ENCODE measurements at regions not wholly inside any gene's neighbourhood (a gene's known extent, or its start where the extent isn't known, plus 50 kb on each side); places are given as distances from the start of the nearest gene placed in this dataset.

GRCh38 chr13:67642657-67643056 is 412.5 kb upstream of the PCDH9 start:
- in situ Hi-C loops (cut with MboI; ENCODE audit: low sequenced_read_pairs) = no loop called here
- Histone ChIP-seq H3K4me3 (no peak overlapping the region), H3K4me1 (no peaks in the 10 kb centered on the region; the same call in 1 of the 2 replicates), H3K9me3 (no peaks in the 10 kb centered on the region), H3K36me3 (replicated peaks) (no peaks in the 10 kb centered on the region), H3K27me3 (ENCODE audit: low read depth) (no peaks in the 10 kb centered on the region)
- DNase-seq (ENCODE audit: low spot score in 2 of 2) = no peak

- H3K36me3 ChIP-seq (replicated peaks) = no peaks in the 10 kb centered on the region
- H3K4me3 ChIP-seq = no peak overlapping the region
- H3K4me1 ChIP-seq = no peaks in the 10 kb centered on the region
- no peak for DNase-seq (ENCODE audit: low spot score in 2 of 2)
- no peaks in the 10 kb centered on the region for H3K27me3 ChIP-seq (ENCODE audit: low read depth)
- H3K9me3 ChIP-seq = no peaks in the 10 kb centered on the region
- in situ Hi-C loops (cut with MboI; ENCODE audit: low sequenced_read_pairs) = no loop called here
These were observed 405.6 kb upstream of the PCDH9 start for GRCh38 chr13:67635754-67636153.

- Histone ChIP-seq H3K9me3 (no peaks in the 10 kb centered on the region), H3K4me1 (no peaks in the 10 kb centered on the region), H3K27me3 (ENCODE audit: low read depth) (no peaks in the 10 kb centered on the region), H3K36me3 (replicated peaks) (no peaks in the 10 kb centered on the region), H3K4me3 (no peak overlapping the region)
- no peak for DNase-seq (ENCODE audit: low spot score in 2 of 2)
- in situ Hi-C loops (cut with MboI; ENCODE audit: low sequenced_read_pairs) = no loop called here
These were observed 402.5 kb upstream of the PCDH9 start for GRCh38 chr13:67632590-67632989.

GRCh38 chr13:67630640-67631039 is 400.5 kb upstream of the PCDH9 start:
- Histone ChIP-seq H3K27me3 (ENCODE audit: low read depth) (no peaks in the 10 kb centered on the region), H3K4me3 (no peak overlapping the region), H3K4me1 (no peaks in the 10 kb centered on the region), H3K36me3 (replicated peaks) (no peaks in the 10 kb centered on the region), H3K9me3 (no peaks in the 10 kb centered on the region)
- in situ Hi-C loops (cut with MboI; ENCODE audit: low sequenced_read_pairs) = no loop called here
- no peak for DNase-seq (ENCODE audit: low spot score in 2 of 2)

- no peak overlapping the region for H3K4me3 ChIP-seq
- no peaks in the 10 kb centered on the region for H3K4me1 ChIP-seq
- DNase-seq (ENCODE audit: low spot score in 2 of 2) = no peak
- in situ Hi-C loops (cut with MboI; ENCODE audit: low sequenced_read_pairs) = no loop called here
- no peaks in the 10 kb centered on the region for H3K27me3 ChIP-seq (ENCODE audit: low read depth)
- H3K36me3 ChIP-seq (replicated peaks) = no peaks in the 10 kb centered on the region
- no peaks in the 10 kb centered on the region for H3K9me3 ChIP-seq
These were observed 393.5 kb upstream of the PCDH9 start for GRCh38 chr13:67623630-67624029.

GRCh38 chr13:67620665-67621064 is 390.5 kb upstream of the PCDH9 start:
- in situ Hi-C loops (cut with MboI; ENCODE audit: low sequenced_read_pairs) = no loop called here
- DNase-seq (ENCODE audit: low spot score in 2 of 2) = no peak
- no peaks in the 10 kb centered on the region for H3K36me3 ChIP-seq (replicated peaks)
- H3K4me3 ChIP-seq = no peak overlapping the region
- no peaks in the 10 kb centered on the region for H3K9me3 ChIP-seq
- H3K27me3 ChIP-seq (ENCODE audit: low read depth) = no peaks in the 10 kb centered on the region
- H3K4me1 ChIP-seq = no peaks in the 10 kb centered on the region

GRCh38 chr13:67619995-67620380 is 389.9 kb upstream of the PCDH9 start:
- H3K27me3 ChIP-seq (ENCODE audit: low read depth) = no peaks in the 10 kb centered on the region
- no peaks in the 10 kb centered on the region for H3K4me1 ChIP-seq
- no peak for DNase-seq (ENCODE audit: low spot score in 2 of 2)
- H3K36me3 ChIP-seq (replicated peaks) = no peaks in the 10 kb centered on the region
- in situ Hi-C loops (cut with MboI; ENCODE audit: low sequenced_read_pairs) = no loop called here
- H3K4me3 ChIP-seq = no peak overlapping the region
- H3K9me3 ChIP-seq = no peaks in the 10 kb centered on the region

GRCh38 chr13:67619351-67619994 is 389.3 kb upstream of the PCDH9 start:
- in situ Hi-C loops (cut with MboI; ENCODE audit: low sequenced_read_pairs) = no loop called here
- no peaks in the 10 kb centered on the region for H3K4me1 ChIP-seq
- no peak overlapping the region for H3K4me3 ChIP-seq
- no peaks in the 10 kb centered on the region for H3K36me3 ChIP-seq (replicated peaks)
- no peaks in the 10 kb centered on the region for H3K27me3 ChIP-seq (ENCODE audit: low read depth)
- no peak for DNase-seq (ENCODE audit: low spot score in 2 of 2)
- no peaks in the 10 kb centered on the region for H3K9me3 ChIP-seq

GRCh38 chr13:67614579-67614978 is 384.4 kb upstream of the PCDH9 start:
- Histone ChIP-seq H3K4me1 (no peaks in the 10 kb centered on the region), H3K4me3 (no peak overlapping the region), H3K36me3 (replicated peaks) (no peaks in the 10 kb centered on the region), H3K27me3 (ENCODE audit: low read depth) (no peaks in the 10 kb centered on the region), H3K9me3 (no peaks in the 10 kb centered on the region)
- no peak for DNase-seq (ENCODE audit: low spot score in 2 of 2)
- in situ Hi-C loops (cut with MboI; ENCODE audit: low sequenced_read_pairs) = no loop called here

GRCh38 chr13:67614013-67614412 is 383.9 kb upstream of the PCDH9 start:
- Histone ChIP-seq H3K27me3 (ENCODE audit: low read depth) (no peaks in the 10 kb centered on the region), H3K4me1 (no peaks in the 10 kb centered on the region), H3K4me3 (no peak overlapping the region), H3K36me3 (replicated peaks) (no peaks in the 10 kb centered on the region), H3K9me3 (no peaks in the 10 kb centered on the region)
- in situ Hi-C loops (cut with MboI; ENCODE audit: low sequenced_read_pairs) = no loop called here
- no peak for DNase-seq (ENCODE audit: low spot score in 2 of 2)

- H3K27me3 ChIP-seq (ENCODE audit: low read depth) = no peaks in the 10 kb centered on the region
- H3K4me3 ChIP-seq = no peak overlapping the region
- in situ Hi-C loops (cut with MboI; ENCODE audit: low sequenced_read_pairs) = no loop called here
- H3K9me3 ChIP-seq = no peaks in the 10 kb centered on the region
- no peaks in the 10 kb centered on the region for H3K4me1 ChIP-seq
- H3K36me3 ChIP-seq (replicated peaks) = no peaks in the 10 kb centered on the region
- DNase-seq (ENCODE audit: low spot score in 2 of 2) = no peak
These were observed 358.5 kb upstream of the PCDH9 start for GRCh38 chr13:67588607-67589006.

GRCh38 chr13:67577361-67577760 is 347.2 kb upstream of the PCDH9 start:
- no peak overlapping the region for H3K4me3 ChIP-seq
- in situ Hi-C loops (cut with MboI; ENCODE audit: low sequenced_read_pairs) = no loop called here
- no peaks in the 10 kb centered on the region for H3K27me3 ChIP-seq (ENCODE audit: low read depth)
- no peaks in the 10 kb centered on the region for H3K4me1 ChIP-seq
- DNase-seq (ENCODE audit: low spot score in 2 of 2) = no peak
- no peaks in the 10 kb centered on the region for H3K9me3 ChIP-seq
- no peaks in the 10 kb centered on the region for H3K36me3 ChIP-seq (replicated peaks)

- no peaks in the 10 kb centered on the region for H3K4me1 ChIP-seq
- H3K9me3 ChIP-seq = no peaks in the 10 kb centered on the region
- no peak for DNase-seq (ENCODE audit: low spot score in 2 of 2)
- H3K27me3 ChIP-seq (ENCODE audit: low read depth) = no peaks in the 10 kb centered on the region
- in situ Hi-C loops (cut with MboI; ENCODE audit: low sequenced_read_pairs) = no loop called here
- no peak overlapping the region for H3K4me3 ChIP-seq
- no peaks in the 10 kb centered on the region for H3K36me3 ChIP-seq (replicated peaks)
These were observed 344.4 kb upstream of the PCDH9 start for GRCh38 chr13:67574320-67575233.

GRCh38 chr13:67568205-67568604 is 338.1 kb upstream of the PCDH9 start:
- no peaks in the 10 kb centered on the region for H3K4me1 ChIP-seq
- H3K36me3 ChIP-seq (replicated peaks) = no peaks in the 10 kb centered on the region
- no peak overlapping the region for H3K4me3 ChIP-seq
- DNase-seq (ENCODE audit: low spot score in 2 of 2) = no peak
- in situ Hi-C loops (cut with MboI; ENCODE audit: low sequenced_read_pairs) = no loop called here
- no peaks in the 10 kb centered on the region for H3K27me3 ChIP-seq (ENCODE audit: low read depth)
- H3K9me3 ChIP-seq = no peaks in the 10 kb centered on the region

Measured in HAP-1 (cell line).